MCF 10A (cell line): ENCODE measurements at regions not wholly inside any gene's neighbourhood (a gene's known extent, or its start where the extent isn't known, plus 50 kb on each side); places are given as distances from the start of the nearest gene placed in this dataset.

Source experiments
- BruUV-seq: library from RNA; stranded (reverse); fragments of 400-500 nt; replicated peaks from 2 replicates; lab custom pipeline; 2021; lab: Mats Ljungman, UMichigan
- CTCF ChIA-PET: fragments of 300-600 bp; sonication (Branson Sonifier 250); formaldehyde crosslinking; extraction: SDS; loops from one replicate; lab custom pipeline; 2021; ENCODE audit warnings: antibody characterized with exemption, inconsistent platforms; lab: Yijun Ruan, JAX
- POLR2A ChIA-PET: fragments of 300-600, 350-650 bp; sonication (Branson Sonifier 250); formaldehyde crosslinking; extraction: SDS; loops from one replicate; lab custom pipeline; 2020; ENCODE audit warnings: antibody characterized with exemption, inconsistent platforms; lab: Yijun Ruan, JAX
- DNase-seq: peaks from one replicate; pipeline ENCODE4 v3.0.0-alpha.2; 2018; ENCODE audit not compliant: unreplicated experiment
- H3K27ac Mint-ChIP-seq: one replicate; pipeline ENCODE4 v1.8.0; 2022; ENCODE audit warnings: mild to moderate bottlenecking, low read depth, mixed read lengths; ENCODE audit not compliant: unreplicated experiment
- H3K27me3 Mint-ChIP-seq: one replicate; pipeline ENCODE4 v1.8.0; 2022; ENCODE audit warnings: mixed read lengths; ENCODE audit not compliant: insufficient read depth, unreplicated experiment
- H3K36me3 Mint-ChIP-seq: one replicate; pipeline ENCODE4 v1.8.0; 2022; ENCODE audit warnings: mild to moderate bottlenecking, moderate library complexity, mixed read lengths; ENCODE audit not compliant: insufficient read depth, unreplicated experiment
- H3K4me1 Mint-ChIP-seq: one replicate; pipeline ENCODE4 v1.8.0; 2022; ENCODE audit warnings: mixed read lengths; ENCODE audit not compliant: insufficient read depth, unreplicated experiment
- H3K4me3 Mint-ChIP-seq: one replicate; pipeline ENCODE4 v1.8.0; 2022; ENCODE audit warnings: mild to moderate bottlenecking, moderate library complexity, mixed read lengths; ENCODE audit not compliant: unreplicated experiment
- H3K9me3 Mint-ChIP-seq: one replicate; pipeline ENCODE4 v1.8.0; 2022; ENCODE audit warnings: mixed read lengths; ENCODE audit not compliant: unreplicated experiment
- intact Hi-C: fragments of 100-400 bp; cut with micrococcal nuclease; formaldehyde crosslinking; loops from 2 replicates; pipeline ENCODE4 v1.14.1; 2022
- TF ChIP-seq, protein P1 (sequence below): fragments of 200-600 bp; IDR thresholded peaks from one replicate; pipeline ENCODE4 v1.8.0; 2022; ENCODE audit warnings: antibody characterized with exemption, mild to moderate bottlenecking; ENCODE audit not compliant: unreplicated experiment

DNA sequence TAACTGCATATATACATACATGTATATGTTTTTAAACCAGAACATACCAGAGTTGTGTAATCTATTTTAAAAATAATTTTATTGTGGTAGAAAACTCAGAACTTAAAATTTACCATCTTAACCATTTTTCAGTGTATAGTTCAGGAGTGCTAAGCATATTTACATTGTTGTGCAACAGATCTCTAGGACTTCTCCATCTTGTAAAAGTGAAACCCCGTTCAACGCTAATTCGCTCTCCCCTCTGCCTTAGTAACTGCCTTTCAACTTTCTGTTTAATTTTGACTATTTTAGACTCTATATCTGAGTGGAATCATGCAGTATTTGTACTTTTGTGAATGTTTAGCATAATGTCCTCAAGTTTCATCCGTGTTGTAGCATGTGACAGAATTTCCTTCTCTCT, 51.8 kb upstream of the SSR3 start:
- CTCF ChIA-PET = no interaction called here
- intact Hi-C loops = no loop called here
- no peak for DNase-seq
- no TSS peak for BruUV-seq
- peaks cover 22% of the 10 kb centered on the region for H3K4me1 Mint-ChIP-seq
- no peaks in the 10 kb centered on the region for H3K27me3 Mint-ChIP-seq
- TF ChIP-seq, protein P1, sequence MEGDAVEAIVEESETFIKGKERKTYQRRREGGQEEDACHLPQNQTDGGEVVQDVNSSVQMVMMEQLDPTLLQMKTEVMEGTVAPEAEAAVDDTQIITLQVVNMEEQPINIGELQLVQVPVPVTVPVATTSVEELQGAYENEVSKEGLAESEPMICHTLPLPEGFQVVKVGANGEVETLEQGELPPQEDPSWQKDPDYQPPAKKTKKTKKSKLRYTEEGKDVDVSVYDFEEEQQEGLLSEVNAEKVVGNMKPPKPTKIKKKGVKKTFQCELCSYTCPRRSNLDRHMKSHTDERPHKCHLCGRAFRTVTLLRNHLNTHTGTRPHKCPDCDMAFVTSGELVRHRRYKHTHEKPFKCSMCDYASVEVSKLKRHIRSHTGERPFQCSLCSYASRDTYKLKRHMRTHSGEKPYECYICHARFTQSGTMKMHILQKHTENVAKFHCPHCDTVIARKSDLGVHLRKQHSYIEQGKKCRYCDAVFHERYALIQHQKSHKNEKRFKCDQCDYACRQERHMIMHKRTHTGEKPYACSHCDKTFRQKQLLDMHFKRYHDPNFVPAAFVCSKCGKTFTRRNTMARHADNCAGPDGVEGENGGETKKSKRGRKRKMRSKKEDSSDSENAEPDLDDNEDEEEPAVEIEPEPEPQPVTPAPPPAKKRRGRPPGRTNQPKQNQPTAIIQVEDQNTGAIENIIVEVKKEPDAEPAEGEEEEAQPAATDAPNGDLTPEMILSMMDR = no peak
- POLR2A ChIA-PET = no interaction called here
- H3K36me3 Mint-ChIP-seq = no peaks in the 10 kb centered on the region
- H3K4me3 Mint-ChIP-seq = no peak overlapping the region
- H3K27ac Mint-ChIP-seq = no peak overlapping the region
- H3K9me3 Mint-ChIP-seq = no peaks in the 10 kb centered on the region

DNA sequence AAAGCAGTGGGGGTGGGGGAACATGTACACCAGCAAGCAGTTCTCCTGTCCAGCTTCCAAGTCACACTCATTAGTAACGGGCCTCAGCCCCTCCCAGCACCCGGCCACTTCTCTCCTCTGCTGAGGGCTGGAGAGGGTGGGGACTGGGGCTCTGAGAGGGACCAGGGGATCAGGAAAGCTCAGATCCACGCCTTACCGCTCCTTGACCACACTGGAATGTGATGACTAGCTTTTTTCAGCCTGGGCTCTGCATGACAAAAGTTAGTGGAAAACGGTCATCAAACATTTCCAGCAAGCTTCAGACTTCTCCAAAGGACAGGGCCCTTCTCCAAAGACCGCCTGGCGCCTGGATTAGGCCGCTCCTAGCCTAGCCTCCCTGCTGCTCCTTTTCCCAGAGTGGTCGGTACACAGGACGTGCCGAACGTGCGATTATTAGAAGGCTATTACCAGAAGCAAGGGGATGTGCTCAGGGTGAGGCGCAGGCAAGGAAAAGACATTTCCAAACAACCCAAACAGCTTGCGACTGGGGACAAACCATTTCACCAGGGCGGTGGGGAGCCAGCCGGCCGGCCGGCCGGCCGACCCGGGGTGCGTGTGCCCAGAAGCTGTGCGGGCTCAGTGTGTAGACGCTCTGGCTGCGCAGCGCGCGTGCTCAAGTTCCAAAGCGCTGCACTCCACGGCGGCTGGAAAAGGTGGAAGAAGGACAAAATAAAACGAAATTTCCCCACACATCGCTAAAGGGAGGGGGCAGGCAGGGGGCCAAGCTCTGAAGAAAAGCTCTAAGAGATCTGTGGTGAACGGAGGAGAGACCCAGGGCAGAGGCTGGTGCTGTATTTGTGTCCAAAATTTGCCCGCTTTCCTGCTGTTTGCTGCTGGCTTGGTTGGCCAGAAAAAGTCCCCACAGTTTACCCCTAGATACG, 51.0 kb upstream of the SSR3 start:
- no peaks in the 10 kb centered on the region for H3K27me3 Mint-ChIP-seq
- intact Hi-C loops = no loop called here
- BruUV-seq = no TSS peak
- H3K4me3 Mint-ChIP-seq = no peak overlapping the region
- no peaks in the 10 kb centered on the region for H3K9me3 Mint-ChIP-seq
- no peaks in the 10 kb centered on the region for H3K36me3 Mint-ChIP-seq
- TF ChIP-seq, protein P1 = no peak
- no peak for DNase-seq
- ChIA-PET POLR2A (interaction anchor here (0.5 to 1.2 kb wide), 3 partner anchors 14 to 100 kb away, joined by 3 to 6 read pairs (median 3); no protein-coding TSS in a partner anchor), CTCF (interaction anchor here (0.6 kb wide), 1 partner anchor 57 kb away, joined by 3 read pairs; no protein-coding TSS in a partner anchor)
- H3K27ac Mint-ChIP-seq = no peak overlapping the region
- H3K4me1 Mint-ChIP-seq = peaks cover 22% of the 10 kb centered on the region

DNA sequence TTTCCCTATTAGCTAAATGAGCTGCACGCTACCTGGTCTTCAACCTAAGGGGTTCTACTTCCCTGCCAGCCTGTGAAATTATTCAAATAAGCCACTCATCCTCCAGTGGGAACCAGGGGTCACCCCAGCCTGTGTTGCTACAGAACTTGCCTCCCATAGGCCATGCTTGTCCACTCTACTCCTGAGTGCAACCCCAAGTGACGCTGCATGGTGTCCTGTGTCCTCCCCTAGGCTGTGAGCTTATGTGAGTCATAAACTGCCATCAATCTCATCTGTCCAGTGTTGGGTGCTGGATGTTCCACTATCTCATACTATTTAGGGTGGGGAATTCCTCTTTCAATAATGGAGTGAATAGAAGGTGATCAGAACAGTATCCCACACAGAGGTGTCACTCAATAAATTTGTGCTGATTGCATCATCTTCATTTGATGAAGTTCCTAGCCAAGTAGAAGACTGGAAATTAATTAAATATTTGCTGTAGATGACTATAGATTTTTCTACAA, 49.8 kb upstream of the SSR3 start:
- H3K27me3 Mint-ChIP-seq = no peaks in the 10 kb centered on the region
- DNase-seq = peak; percentile 47
- H3K9me3 Mint-ChIP-seq = no peaks in the 10 kb centered on the region
- H3K4me3 Mint-ChIP-seq = no peak overlapping the region
- no TSS peak for BruUV-seq
- intact Hi-C loops = no loop called here
- H3K27ac Mint-ChIP-seq = no peak overlapping the region
- POLR2A ChIA-PET = interaction anchor here (0.7 to 1.2 kb wide), 2 partner anchors 16 to 33 kb away, joined by 4 to 6 read pairs; no protein-coding TSS in a partner anchor
- CTCF ChIA-PET = interaction anchor here (0.7 kb wide), 1 partner anchor 21 kb away, joined by 3 read pairs; no protein-coding TSS in a partner anchor
- peaks cover 22% of the 10 kb centered on the region for H3K4me1 Mint-ChIP-seq
- TF ChIP-seq, protein P1 = no peak
- no peaks in the 10 kb centered on the region for H3K36me3 Mint-ChIP-seq
